ENCODE measurements at regions not wholly inside any gene's neighbourhood (a gene's known extent, or its start where the extent isn't known, plus 50 kb on each side); places are given as distances from the start of the nearest gene placed in this dataset.

GRCh38 chr2:125853626-125854025 is 802.3 kb upstream of the GYPC start:
- Histone ChIP-seq H3K27ac (ENCODE audit: insufficient read depth, low read length, poor library complexity, severe bottlenecking) (no peak overlapping the region), H3K27me3 (ENCODE audit: control insufficient read depth, insufficient read depth, low read length) (no peaks in the 10 kb centered on the region), H3K4me1 (ENCODE audit: control insufficient read depth, insufficient read depth, low read length, poor library complexity, severe bottlenecking) (no peaks in the 10 kb centered on the region), H3K36me3 (ENCODE audit: control insufficient read depth, insufficient read depth, low read length) (no peaks in the 10 kb centered on the region), H3K4me3 (ENCODE audit: low read depth, low read length) (no peak overlapping the region), H3K9me3 (ENCODE audit: control insufficient read depth in 2 of 2, low read length in 2 of 2) (peaks cover 3 to 5% of the 10 kb centered on the region in 2 experiments)
- H3K27ac Mint-ChIP-seq: no peak overlapping the region
- H3K9me3 Mint-ChIP-seq: peaks cover 4 to 13% (median 9%) of the 10 kb centered on the region in 7 donors
- no peaks in the 10 kb centered on the region for H3K4me1 Mint-ChIP-seq
- H3K4me3 Mint-ChIP-seq: no peak overlapping the region
- no peaks in the 10 kb centered on the region for H3K27me3 Mint-ChIP-seq
- no peak for ATAC-seq (ENCODE audit: low read depth in 2 of 2)
- no peaks in the 10 kb centered on the region for H3K36me3 Mint-ChIP-seq
- no peak for DNase-seq

- Mint-ChIP-seq H3K4me1 (no peaks in the 10 kb centered on the region), H3K27me3 (no peaks in the 10 kb centered on the region), H3K27ac (no peak overlapping the region), H3K9me3 (peaks cover 0 to 10% (median 9%) of the 10 kb centered on the region in 7 donors), H3K36me3 (no peaks in the 10 kb centered on the region), H3K4me3 (peak overlapping the region in 1 of 4 donors; percentile 86)
- H3K27me3 ChIP-seq (ENCODE audit: control insufficient read depth, insufficient read depth, low read length): no peaks in the 10 kb centered on the region
- ATAC-seq (ENCODE audit: low read depth in 2 of 2): no peak
- DNase-seq: no peak
- H3K4me3 ChIP-seq (ENCODE audit: low read depth, low read length): no peak overlapping the region
- peaks cover 0 to 3% of the 10 kb centered on the region in 2 experiments for H3K9me3 ChIP-seq (ENCODE audit: control insufficient read depth in 2 of 2, low read length in 2 of 2)
- H3K27ac ChIP-seq (ENCODE audit: insufficient read depth, low read length, poor library complexity, severe bottlenecking): no peak overlapping the region
- H3K36me3 ChIP-seq (ENCODE audit: control insufficient read depth, insufficient read depth, low read length): no peaks in the 10 kb centered on the region
- H3K4me1 ChIP-seq (ENCODE audit: control insufficient read depth, insufficient read depth, low read length, poor library complexity, severe bottlenecking): no peaks in the 10 kb centered on the region
These were observed 800.8 kb upstream of the GYPC start for GRCh38 chr2:125855204-125855603.

- H3K27ac Mint-ChIP-seq: no peak overlapping the region
These were observed 797.8 kb upstream of the GYPC start for GRCh38 chr2:125857971-125858794.

GRCh38 chr2:125861461-125861860 is 794.5 kb upstream of the GYPC start:
- H3K4me1 ChIP-seq (ENCODE audit: control insufficient read depth, insufficient read depth, low read length, poor library complexity, severe bottlenecking): no peaks in the 10 kb centered on the region
- no peak overlapping the region for H3K4me3 ChIP-seq (ENCODE audit: low read depth, low read length)
- no peak overlapping the region for H3K4me3 Mint-ChIP-seq
- H3K9me3 Mint-ChIP-seq: peaks cover 0 to 8% (median 3%) of the 10 kb centered on the region in 7 donors
- H3K9me3 ChIP-seq (ENCODE audit: control insufficient read depth in 2 of 2, low read length in 2 of 2): no peaks in the 10 kb centered on the region
- no peaks in the 10 kb centered on the region for H3K36me3 ChIP-seq (ENCODE audit: control insufficient read depth, insufficient read depth, low read length)
- ATAC-seq (ENCODE audit: low read depth in 2 of 2) (no peak), DNase-seq (no peak)
- H3K4me1 Mint-ChIP-seq: no peaks in the 10 kb centered on the region
- H3K27ac ChIP-seq (ENCODE audit: insufficient read depth, low read length, poor library complexity, severe bottlenecking): no peak overlapping the region
- H3K27me3 ChIP-seq (ENCODE audit: control insufficient read depth, insufficient read depth, low read length): no peaks in the 10 kb centered on the region
- no peaks in the 10 kb centered on the region for H3K36me3 Mint-ChIP-seq
- H3K27ac Mint-ChIP-seq: no peak overlapping the region
- H3K27me3 Mint-ChIP-seq: no peaks in the 10 kb centered on the region

More at GRCh38 chr2:125857971-125858794, 797.8 kb upstream of the GYPC start:
- Mint-ChIP-seq H3K4me3 (no peak overlapping the region), H3K36me3 (no peaks in the 10 kb centered on the region), H3K9me3 (peaks cover 0 to 12% (median 8%) of the 10 kb centered on the region in 7 donors), H3K27me3 (no peaks in the 10 kb centered on the region), H3K4me1 (no peaks in the 10 kb centered on the region)
- no peak for ATAC-seq (ENCODE audit: low read depth in 2 of 2)
- no peak overlapping the region for H3K4me3 ChIP-seq (ENCODE audit: low read depth, low read length)
- no peaks in the 10 kb centered on the region for H3K27me3 ChIP-seq (ENCODE audit: control insufficient read depth, insufficient read depth, low read length)
- no peaks in the 10 kb centered on the region for H3K9me3 ChIP-seq (ENCODE audit: control insufficient read depth in 2 of 2, low read length in 2 of 2)
- no peak for DNase-seq
- H3K27ac ChIP-seq (ENCODE audit: insufficient read depth, low read length, poor library complexity, severe bottlenecking): no peak overlapping the region
- H3K36me3 ChIP-seq (ENCODE audit: control insufficient read depth, insufficient read depth, low read length): no peaks in the 10 kb centered on the region
- no peaks in the 10 kb centered on the region for H3K4me1 ChIP-seq (ENCODE audit: control insufficient read depth, insufficient read depth, low read length, poor library complexity, severe bottlenecking)

GRCh38 chr2:125867908-125868307 is 788.0 kb upstream of the GYPC start:
- Histone ChIP-seq H3K27ac (ENCODE audit: insufficient read depth, low read length, poor library complexity, severe bottlenecking) (no peak overlapping the region), H3K27me3 (ENCODE audit: control insufficient read depth, insufficient read depth, low read length) (no peaks in the 10 kb centered on the region), H3K36me3 (ENCODE audit: control insufficient read depth, insufficient read depth, low read length) (no peaks in the 10 kb centered on the region), H3K9me3 (ENCODE audit: control insufficient read depth in 2 of 2, low read length in 2 of 2) (no peaks in the 10 kb centered on the region), H3K4me1 (ENCODE audit: control insufficient read depth, insufficient read depth, low read length, poor library complexity, severe bottlenecking) (no peaks in the 10 kb centered on the region), H3K4me3 (ENCODE audit: low read depth, low read length) (no peak overlapping the region)
- Mint-ChIP-seq H3K36me3 (no peaks in the 10 kb centered on the region), H3K4me3 (no peak overlapping the region), H3K9me3 (peaks cover 0 to 13% (median 2%) of the 10 kb centered on the region in 7 donors), H3K27ac (peak overlapping the region in 1 of 3 donors; percentile 28), H3K27me3 (no peaks in the 10 kb centered on the region), H3K4me1 (no peaks in the 10 kb centered on the region)
- no peak for DNase-seq
- no peak for ATAC-seq (ENCODE audit: low read depth in 2 of 2)

- H3K36me3 ChIP-seq (ENCODE audit: control insufficient read depth, insufficient read depth, low read length): no peaks in the 10 kb centered on the region
- Mint-ChIP-seq H3K4me1 (no peaks in the 10 kb centered on the region), H3K36me3 (no peaks in the 10 kb centered on the region), H3K9me3 (peaks cover 0 to 13% (median 5%) of the 10 kb centered on the region in 7 donors), H3K27ac (no peak overlapping the region), H3K4me3 (no peak overlapping the region), H3K27me3 (no peaks in the 10 kb centered on the region)
- H3K27me3 ChIP-seq (ENCODE audit: control insufficient read depth, insufficient read depth, low read length): no peaks in the 10 kb centered on the region
- DNase-seq (no peak), ATAC-seq (ENCODE audit: low read depth in 2 of 2) (no peak)
- H3K27ac ChIP-seq (ENCODE audit: insufficient read depth, low read length, poor library complexity, severe bottlenecking): no peak overlapping the region
- no peaks in the 10 kb centered on the region for H3K9me3 ChIP-seq (ENCODE audit: control insufficient read depth in 2 of 2, low read length in 2 of 2)
- H3K4me1 ChIP-seq (ENCODE audit: control insufficient read depth, insufficient read depth, low read length, poor library complexity, severe bottlenecking): no peaks in the 10 kb centered on the region
- no peak overlapping the region for H3K4me3 ChIP-seq (ENCODE audit: low read depth, low read length)
These were observed 785.7 kb upstream of the GYPC start for GRCh38 chr2:125870264-125870663.

- H3K9me3 Mint-ChIP-seq: peaks cover 0 to 13% (median 5%) of the 10 kb centered on the region in 7 donors
- H3K4me1 Mint-ChIP-seq: no peaks in the 10 kb centered on the region
- H3K36me3 Mint-ChIP-seq: no peaks in the 10 kb centered on the region
- DNase-seq (no peak), ATAC-seq (ENCODE audit: low read depth in 2 of 2) (no peak)
- Histone ChIP-seq H3K27ac (ENCODE audit: insufficient read depth, low read length, poor library complexity, severe bottlenecking) (no peak overlapping the region), H3K9me3 (ENCODE audit: control insufficient read depth in 2 of 2, low read length in 2 of 2) (no peaks in the 10 kb centered on the region), H3K36me3 (ENCODE audit: control insufficient read depth, insufficient read depth, low read length) (no peaks in the 10 kb centered on the region), H3K4me3 (ENCODE audit: low read depth, low read length) (no peak overlapping the region), H3K27me3 (ENCODE audit: control insufficient read depth, insufficient read depth, low read length) (no peaks in the 10 kb centered on the region), H3K4me1 (ENCODE audit: control insufficient read depth, insufficient read depth, low read length, poor library complexity, severe bottlenecking) (no peaks in the 10 kb centered on the region)
- no peak overlapping the region for H3K4me3 Mint-ChIP-seq
- no peak overlapping the region for H3K27ac Mint-ChIP-seq
- H3K27me3 Mint-ChIP-seq: no peaks in the 10 kb centered on the region
These were observed 785.2 kb upstream of the GYPC start for GRCh38 chr2:125870746-125871145.

GRCh38 chr2:125874564-125874963 is 781.4 kb upstream of the GYPC start:
- no peak overlapping the region for H3K4me3 Mint-ChIP-seq
- ATAC-seq (ENCODE audit: low read depth in 2 of 2): no peak

More at GRCh38 chr2:125874564-125874963, 781.4 kb upstream of the GYPC start:
- no peaks in the 10 kb centered on the region for H3K27me3 ChIP-seq (ENCODE audit: control insufficient read depth, insufficient read depth, low read length)
- H3K4me1 ChIP-seq (ENCODE audit: control insufficient read depth, insufficient read depth, low read length, poor library complexity, severe bottlenecking): no peaks in the 10 kb centered on the region
- no peaks in the 10 kb centered on the region for H3K36me3 ChIP-seq (ENCODE audit: control insufficient read depth, insufficient read depth, low read length)
- Mint-ChIP-seq H3K4me1 (no peaks in the 10 kb centered on the region), H3K27me3 (no peaks in the 10 kb centered on the region), H3K36me3 (no peaks in the 10 kb centered on the region), H3K27ac (no peak overlapping the region), H3K9me3 (peaks cover 0 to 9% (median 6%) of the 10 kb centered on the region in 7 donors)
- DNase-seq: no peak
- no peak overlapping the region for H3K27ac ChIP-seq (ENCODE audit: insufficient read depth, low read length, poor library complexity, severe bottlenecking)
- H3K4me3 ChIP-seq (ENCODE audit: low read depth, low read length): no peak overlapping the region
- no peaks in the 10 kb centered on the region for H3K9me3 ChIP-seq (ENCODE audit: control insufficient read depth in 2 of 2, low read length in 2 of 2)
